ENCODE measurements at regions not wholly inside any gene's neighbourhood (a gene's known extent, or its start where the extent isn't known, plus 50 kb on each side); places are given as distances from the start of the nearest gene placed in this dataset.
"Not testable (repeated sequence)": the region's sequence is repeated elsewhere in the genome, so short reads cannot be mapped to it uniquely, and the experiment has no call there.

GRCh38 chr11:116667318-116667717 lies 105.5 kb downstream of the BUD13 start:
- DNase-seq (ENCODE audit: low read depth in 2 of 3, low spot score in 2 of 3): not testable (repeated sequence)

- not testable (repeated sequence) for DNase-seq (ENCODE audit: low read depth in 2 of 3, low spot score in 2 of 3)
Measured at GRCh38 chr11:116666673-116667249, 106.0 kb downstream of the BUD13 start.

DNA sequence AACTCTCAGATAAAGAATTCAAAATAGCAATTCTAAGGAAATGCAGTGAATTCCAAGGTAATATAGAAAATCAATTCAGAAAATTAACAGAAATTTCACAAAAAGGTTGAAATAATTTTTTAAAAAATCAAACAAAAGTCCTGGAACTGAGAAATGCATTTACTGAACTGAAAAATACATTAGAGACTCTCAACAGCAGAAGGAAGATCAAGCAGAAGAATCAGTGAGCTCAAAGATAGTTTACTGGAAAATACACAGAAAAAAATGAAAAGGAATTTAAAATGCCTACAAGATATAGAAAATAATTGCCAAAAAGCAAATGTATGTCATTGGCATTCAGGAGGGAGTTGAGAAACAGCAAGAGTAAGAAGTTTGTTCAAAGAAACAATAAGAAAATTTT lies 107.3 kb downstream of the BUD13 start:
- no peak for DNase-seq (ENCODE audit: low read depth in 2 of 3, low spot score in 2 of 3)

GRCh38 chr11:116661056-116661455 lies 111.7 kb downstream of the BUD13 start:
- no peak for DNase-seq (ENCODE audit: low read depth in 2 of 3, low spot score in 2 of 3)

- no peak for DNase-seq (ENCODE audit: low read depth in 2 of 3, low spot score in 2 of 3)
Measured at GRCh38 chr11:116660011-116660410, 112.8 kb downstream of the BUD13 start.

GRCh38 chr11:116658876-116659535 lies 113.8 kb downstream of the BUD13 start:
- DNase-seq (ENCODE audit: low read depth in 2 of 3, low spot score in 2 of 3): no peak

DNA sequence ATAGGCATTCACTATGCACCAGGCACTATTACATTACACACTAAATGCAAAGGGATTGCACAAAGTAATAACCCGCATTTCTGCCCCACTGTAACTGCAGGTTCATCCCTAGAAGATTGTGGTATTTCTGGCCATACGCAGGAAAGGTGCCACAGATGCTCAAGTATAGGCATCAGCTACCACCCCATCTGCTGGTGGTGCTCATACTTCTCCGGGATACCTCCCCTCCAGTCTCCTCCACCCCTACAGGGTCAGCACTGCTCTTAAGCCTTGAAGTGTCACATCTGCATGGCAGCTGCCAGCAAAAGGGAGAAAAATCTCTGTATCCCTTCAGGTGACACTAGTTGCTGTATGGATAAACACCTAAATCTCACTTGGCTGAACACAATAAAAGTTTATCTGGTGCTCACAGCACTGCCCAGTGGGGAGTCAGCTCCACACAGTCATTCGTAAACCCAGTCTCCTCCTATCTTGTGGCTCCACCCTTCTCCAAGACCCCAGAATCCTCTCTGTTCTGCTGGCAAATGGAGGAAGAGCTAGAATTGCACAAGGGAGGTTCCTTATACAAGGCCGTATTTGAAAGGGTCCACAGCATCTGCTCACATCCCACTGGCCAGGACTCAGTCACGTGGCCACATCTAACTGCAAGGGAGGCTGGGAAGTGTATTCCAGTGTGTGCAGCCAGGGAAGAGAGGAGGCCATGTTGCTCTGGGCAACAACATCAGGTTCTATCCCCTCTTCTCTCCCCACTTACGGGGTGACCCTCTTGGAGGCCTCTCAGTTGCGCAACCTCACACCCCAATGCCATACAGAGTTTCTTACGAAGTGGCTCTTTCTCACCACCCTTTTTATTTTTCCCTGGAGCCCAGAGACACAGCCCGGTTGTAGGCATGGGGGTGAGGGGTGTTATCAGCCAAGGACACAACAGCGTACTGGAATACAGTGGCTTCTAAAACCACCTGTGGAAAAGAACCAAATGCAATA lies 114.7 kb downstream of the BUD13 start:
- DNase-seq (ENCODE audit: low read depth in 2 of 3, low spot score in 2 of 3): no peak

DNA sequence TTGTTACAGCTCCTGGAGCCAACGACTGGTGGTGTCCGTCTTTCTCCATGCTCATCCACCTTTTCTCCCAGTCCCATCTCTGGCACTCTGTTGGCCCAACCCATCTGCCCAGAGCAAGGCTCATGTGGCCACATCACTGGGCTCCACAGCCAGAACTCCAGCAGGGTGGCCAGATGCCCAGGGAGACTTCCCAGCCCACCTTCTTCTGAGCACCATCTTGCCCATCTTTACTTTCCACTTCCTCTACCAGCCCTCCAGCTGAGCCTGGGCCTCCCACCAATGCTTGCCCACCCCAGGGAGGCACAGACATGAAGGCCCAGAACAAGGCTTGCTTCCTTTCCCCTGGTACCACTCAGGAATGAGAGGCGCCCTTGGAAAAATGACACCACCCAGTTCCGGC lies 116.8 kb downstream of the BUD13 start:
- DNase-seq (ENCODE audit: low read depth in 2 of 3, low spot score in 2 of 3): no peak

- no peak for DNase-seq (ENCODE audit: low read depth in 2 of 3, low spot score in 2 of 3)
Measured at GRCh38 chr11:116654526-116654925, 118.3 kb downstream of the BUD13 start.

- DNase-seq (ENCODE audit: low read depth in 2 of 3, low spot score in 2 of 3): no peak
Measured at GRCh38 chr11:116653206-116653605, 119.6 kb downstream of the BUD13 start.

DNA sequence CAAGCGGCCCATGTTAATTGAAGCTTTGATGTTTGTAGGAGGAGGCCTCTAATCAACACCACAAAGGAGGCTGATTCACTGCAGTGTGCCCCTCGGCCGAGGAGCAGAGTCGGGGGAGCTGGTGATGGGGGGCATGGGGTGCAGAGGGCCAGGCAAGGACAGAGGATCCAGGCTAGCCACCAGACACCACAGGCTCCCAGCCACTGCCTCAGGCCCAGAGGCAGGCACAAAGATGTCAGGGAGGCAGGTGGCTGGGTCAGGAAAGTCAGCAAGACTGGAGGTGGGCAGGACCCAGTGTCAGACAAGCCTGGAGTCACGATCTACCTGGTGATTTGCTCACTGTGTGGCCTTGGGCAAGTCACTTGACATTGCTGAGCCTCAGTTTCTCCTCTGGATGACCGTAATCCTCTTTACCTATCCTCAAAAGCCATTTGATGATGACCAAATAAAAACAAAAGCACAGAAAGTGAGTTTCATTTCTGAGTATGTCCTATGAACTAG lies 121.0 kb downstream of the BUD13 start:
- DNase-seq (ENCODE audit: low read depth in 2 of 3, low spot score in 2 of 3): no peak

DNA sequence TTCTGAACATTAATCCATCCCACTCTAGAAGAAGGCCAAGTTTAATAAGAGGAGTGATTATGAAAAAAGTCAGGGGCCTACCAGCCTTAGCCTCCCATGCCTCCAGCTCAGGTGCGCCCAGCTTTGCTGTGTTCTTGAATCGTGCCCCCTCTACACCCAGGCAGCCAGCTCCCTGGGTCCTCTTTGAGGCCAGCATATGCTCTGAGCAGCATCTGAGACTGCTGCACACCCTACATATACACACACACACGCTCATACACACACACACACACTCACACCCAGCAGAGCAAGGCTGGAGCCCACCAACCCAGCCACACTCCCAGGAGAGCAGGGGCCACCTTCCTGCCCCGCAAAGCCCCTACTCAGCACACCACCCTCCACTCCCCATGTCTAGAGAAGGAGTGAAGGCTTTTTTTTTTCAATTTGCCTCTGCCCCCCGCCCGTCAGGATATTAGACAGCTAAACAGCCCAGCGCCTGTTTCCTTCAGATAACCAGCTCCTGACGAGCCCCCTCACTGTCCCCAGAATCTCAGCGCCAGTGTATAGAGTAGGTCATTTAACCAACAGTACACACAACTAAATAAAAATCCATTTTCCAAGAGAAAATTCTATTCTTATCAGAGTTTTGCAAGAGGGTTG lies 121.6 kb downstream of the BUD13 start:
- DNase-seq (ENCODE audit: low read depth in 2 of 3, low spot score in 2 of 3): no peak

GRCh38 chr11:116650052-116650451 lies 122.7 kb downstream of the BUD13 start:
- DNase-seq (ENCODE audit: low read depth in 2 of 3, low spot score in 2 of 3): no peak

GRCh38 chr11:116649268-116649667 lies 123.5 kb downstream of the BUD13 start:
- no peak for DNase-seq (ENCODE audit: low read depth in 2 of 3, low spot score in 2 of 3)

DNA sequence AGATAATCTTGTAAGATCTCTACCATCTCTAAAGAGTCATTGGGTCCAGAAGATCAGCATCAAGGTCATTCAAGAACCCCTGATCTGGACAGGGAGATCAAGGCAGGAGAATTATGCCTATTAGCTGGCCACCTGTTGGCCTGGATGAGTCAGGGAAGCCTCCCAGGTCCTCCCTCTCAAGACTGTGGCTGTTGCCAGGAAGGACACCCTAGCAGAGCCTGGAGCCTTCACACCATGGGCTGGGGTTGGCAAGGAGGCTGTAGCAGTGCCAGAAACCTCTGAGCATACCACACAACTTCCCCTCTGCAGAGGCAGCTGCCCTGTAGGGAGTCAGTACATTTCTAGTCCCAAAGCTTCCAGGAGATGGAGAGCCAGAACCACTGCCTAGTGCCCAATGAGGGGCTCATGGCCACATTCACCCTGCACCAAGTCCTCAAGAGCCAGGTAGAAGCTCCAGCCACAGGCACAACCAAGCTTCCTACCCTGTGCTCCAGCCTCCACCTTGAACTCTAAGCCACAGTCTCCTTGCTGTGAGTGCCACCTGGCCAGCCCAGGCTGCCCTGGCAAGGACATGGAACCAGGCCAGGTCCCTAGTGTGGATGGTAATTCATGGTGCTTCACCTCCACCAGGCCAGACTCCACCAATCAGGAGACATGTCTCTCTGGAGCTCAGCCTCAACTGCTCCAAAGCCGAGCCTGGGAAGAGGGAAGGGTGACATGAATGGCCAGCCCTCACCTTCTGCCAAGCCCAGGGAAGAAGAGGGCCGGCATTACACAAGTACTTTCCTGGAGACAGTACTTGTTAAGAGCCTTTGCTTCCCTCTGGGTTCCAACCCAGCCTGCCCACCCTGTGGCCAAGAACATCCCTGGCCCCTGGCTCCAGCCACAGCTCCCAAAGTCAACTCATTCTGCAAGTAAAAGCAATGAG lies 124.3 kb downstream of the BUD13 start:
- DNase-seq (ENCODE audit: low read depth in 2 of 3, low spot score in 2 of 3): no peak

DNA sequence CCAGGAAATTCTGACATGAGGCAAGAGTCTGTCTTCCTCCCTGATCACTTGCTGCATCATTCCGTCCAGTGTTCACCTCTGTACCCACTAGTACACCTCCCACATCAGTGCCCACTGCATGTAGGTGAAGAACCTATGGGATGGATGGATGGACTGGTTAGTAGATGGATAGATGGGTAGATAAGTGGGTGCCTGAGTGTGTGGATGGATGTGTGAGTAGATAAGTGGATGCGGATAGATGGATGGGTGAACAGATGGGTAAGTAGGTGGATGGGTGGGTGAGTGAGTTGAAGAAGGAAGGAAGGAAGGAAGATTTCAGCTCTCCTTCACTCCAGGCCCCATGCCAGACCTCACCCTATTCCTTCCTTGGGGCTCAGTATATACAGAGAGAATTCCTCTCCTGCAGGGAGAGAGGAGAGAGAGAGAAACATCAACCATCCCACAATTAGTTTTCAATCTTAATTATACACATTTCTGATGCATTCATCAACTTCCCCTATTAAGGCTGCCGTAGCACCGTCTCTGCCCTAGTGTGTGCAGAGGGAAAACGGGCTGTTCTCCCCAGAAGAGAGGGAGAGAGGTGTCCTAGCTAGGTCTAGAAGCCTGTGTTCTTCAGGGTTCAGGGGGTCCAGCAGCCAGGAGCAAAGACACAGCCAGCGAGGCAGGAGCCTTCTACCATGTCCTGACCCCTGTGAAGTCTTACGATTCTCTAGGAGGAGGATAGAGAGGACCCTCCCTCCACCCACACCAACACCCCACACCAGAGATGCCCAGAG lies 125.3 kb downstream of the BUD13 start:
- no peak for DNase-seq (ENCODE audit: low read depth in 2 of 3, low spot score in 2 of 3)

DNA sequence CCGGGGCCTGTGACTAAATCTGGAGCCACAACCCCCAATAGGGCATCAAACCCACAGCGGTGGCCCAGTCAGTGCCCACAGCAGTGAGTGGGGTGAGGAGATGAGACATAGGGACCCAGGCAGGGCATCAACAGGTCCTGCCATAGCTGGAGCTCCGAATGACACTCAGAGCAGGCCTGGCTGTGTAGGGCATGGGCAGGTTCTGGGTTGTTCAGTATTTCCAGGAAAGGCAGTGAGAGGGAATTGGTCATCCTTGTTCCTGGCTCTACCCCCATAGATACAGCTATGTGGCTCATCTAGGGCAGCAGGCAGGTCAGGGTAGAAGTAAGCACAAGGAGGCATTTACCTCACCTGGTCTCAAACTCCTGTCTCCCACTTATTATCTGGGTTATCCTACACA lies 126.6 kb downstream of the BUD13 start:
- no peak for DNase-seq (ENCODE audit: low read depth in 2 of 3, low spot score in 2 of 3)

DNA sequence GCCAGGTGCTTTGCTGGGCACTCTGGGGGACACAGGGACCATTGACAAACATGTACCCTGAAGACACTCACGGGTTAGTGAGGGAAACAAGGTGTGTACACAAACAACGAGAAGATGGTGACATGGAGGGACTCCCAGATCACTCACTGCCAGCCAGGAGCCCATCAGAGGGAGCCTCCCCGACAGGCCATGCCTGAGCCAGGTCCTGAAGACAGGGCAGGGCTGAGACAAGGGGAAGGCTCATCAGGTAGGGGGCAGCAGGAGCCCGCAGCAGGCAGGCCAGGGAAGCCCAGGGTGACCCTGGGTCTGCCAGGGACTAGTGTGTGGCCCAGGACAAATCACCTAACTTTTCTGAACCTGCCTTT lies 127.9 kb downstream of the BUD13 start:
- no peak for DNase-seq (ENCODE audit: low read depth in 2 of 3, low spot score in 2 of 3)

DNA sequence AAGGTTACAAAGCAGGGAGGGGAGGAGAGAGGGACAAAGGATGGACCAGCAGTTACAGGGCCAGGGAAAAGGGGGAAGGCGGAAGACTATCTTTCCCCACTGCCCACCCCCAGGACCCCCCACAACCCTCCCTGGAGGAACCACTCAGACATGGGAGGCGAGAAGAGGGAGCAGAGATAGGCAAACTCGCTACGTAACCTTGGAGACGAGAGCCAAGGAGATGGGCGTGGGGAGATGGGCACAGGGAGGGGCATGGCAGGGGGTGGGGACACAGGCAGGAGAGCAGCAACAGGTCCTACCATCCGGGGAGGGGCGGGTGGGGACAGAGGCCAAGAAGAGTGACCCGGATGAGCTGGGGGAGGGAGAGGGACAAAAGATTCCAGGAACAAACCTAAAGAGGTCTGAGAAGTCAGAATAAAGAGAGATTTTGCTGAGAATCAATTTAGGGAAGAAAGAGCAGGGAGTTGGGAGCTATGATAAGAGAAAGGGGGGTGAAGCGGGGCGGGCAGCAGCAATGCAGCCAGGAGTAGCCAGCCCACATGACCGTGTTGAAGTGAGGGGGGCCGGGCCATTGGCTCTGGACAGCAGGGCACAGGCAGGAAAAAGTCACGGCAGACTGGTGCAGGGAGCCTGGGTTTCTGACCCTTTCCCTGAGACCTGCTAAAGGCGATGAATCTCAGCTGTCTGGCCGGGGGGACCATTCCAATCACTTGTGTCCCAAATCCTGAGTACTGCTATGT lies 128.4 kb downstream of the BUD13 start:
- DNase-seq (ENCODE audit: low read depth in 2 of 3, low spot score in 2 of 3): no peak

Data from activated CD8-positive, alpha-beta memory T cell treated with anti-CD3 and anti-CD28 coated beads for 48 hours (primary cell).